HG02840 (cell line): ENCODE measurements at regions not wholly inside any gene's neighbourhood (a gene's known extent, or its start where the extent isn't known, plus 50 kb on each side); places are given as distances from the start of the nearest gene placed in this dataset.

Experiments
- ATAC-seq: cut with Tn5 transposase; IDR thresholded peaks from one replicate; pipeline ENCODE4 v1.9.1; 2021; ENCODE audit warnings: mild to moderate bottlenecking, moderate library complexity, moderate number of reproducible peaks; ENCODE audit not compliant: unreplicated experiment, low FRiP score

DNA sequence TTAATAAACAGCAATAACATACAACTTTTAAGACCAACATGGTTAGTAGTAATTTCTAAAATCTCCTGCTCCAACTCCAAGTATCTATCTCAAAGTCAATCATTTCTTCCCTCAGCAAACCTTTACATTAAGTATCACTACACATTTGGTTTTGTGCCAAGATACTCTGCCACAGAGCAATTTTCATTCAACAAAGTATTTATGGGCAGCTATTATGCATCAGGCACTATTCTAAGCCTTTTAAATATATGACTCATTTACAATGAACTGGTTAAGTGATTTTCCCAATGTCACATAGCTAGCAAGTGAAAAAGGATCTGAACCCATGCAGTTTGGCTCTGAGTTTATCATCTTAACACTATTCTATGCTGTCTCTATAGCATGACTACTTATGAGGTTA is 264.3 kb downstream of the NOL4 start:
- ATAC-seq, result no peak

DNA sequence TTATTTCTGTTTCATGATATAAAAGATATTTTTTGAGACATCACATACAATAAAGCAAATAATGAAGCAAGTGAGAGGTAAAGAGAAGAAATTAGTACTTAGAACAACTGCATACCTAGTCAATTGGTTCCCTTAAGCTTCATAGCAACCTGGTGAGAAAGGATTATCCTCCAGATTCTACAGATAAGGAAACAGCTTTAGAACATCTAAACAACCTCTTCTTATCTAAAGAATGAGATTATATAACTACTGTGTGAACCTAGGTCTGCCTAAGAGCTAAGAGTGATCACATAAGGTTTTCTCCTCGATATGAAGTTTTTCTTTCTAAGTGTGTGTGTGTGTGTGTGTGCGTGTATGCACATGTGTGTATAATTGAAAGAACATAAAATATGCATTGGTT is 265.1 kb downstream of the NOL4 start:
- no peak for ATAC-seq

DNA sequence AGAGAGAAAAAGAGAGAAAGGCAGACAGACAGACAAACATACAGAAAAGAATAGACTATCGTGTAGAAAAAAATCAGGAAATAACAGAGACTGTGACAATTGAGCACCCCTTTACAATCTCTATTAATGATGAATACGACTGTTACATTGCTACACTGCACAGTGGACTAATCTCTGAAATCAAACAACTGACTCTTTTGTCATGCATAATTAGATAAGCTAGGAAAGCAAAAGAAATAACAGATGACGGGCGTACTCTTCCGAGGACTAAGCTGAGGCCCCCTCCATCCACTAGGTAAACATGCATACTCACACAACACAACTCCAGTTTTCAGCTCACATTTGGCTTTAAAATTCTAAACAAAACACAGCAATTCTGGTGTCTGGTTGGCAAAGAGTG is 267.0 kb downstream of the NOL4 start:
- no peak for ATAC-seq

DNA sequence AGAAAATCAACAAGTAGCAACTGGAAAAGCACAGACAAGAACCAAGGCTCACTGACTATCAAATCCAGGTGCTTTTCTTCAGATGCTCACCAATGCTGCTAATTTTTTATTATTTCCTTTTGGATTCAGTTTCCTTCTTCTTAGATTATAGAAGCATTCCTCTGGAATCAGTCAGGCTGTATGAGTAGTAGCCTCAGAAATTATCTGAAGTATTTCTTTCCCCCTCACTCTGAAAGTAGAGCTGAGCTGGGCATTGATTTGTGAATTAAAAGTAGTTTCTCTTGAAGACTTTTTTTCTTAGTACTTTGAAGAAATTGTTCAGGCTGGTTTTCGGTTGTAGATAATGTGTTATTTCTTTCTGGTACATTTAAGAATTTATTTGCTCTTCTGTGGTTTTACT is 273.7 kb downstream of the NOL4 start:
- ATAC-seq, result no peak

DNA sequence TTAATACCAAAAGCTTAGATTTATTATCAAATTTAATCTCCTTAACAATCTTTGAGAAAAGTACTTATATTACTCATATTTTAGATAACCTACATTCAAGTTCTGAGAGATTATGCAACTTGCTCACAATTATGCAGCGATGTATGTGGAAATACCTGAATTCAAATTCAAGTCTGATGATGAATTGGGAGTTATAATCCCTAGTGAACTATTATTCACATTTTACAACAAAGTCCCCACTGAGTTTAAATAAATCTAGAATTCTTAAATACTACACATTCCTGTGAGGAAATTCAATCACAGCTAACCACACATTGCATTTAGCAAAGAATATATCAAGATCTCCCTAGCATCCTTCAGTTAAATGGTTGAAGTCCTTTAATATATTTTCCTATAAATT is 278.4 kb downstream of the NOL4 start:
- no peak for ATAC-seq

DNA sequence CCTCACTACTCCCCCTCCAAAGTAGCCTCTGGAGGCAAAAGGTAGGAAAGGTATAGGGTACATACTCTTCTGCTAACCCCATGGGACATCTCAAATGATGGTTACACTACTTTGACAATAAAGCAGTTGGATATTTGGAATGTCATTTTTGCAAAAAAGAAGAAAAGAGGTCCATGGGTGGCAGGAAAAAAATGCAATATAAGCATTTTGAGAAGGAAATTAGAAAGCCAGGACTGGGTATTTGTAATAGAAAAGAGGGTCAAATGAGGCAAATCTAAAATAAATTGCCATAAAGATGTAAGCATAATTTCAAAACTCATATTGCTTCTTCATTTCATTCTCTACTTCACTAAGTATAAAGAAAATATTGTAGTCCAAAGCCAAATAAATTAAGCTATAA is 280.2 kb downstream of the NOL4 start:
- no peak for ATAC-seq

DNA sequence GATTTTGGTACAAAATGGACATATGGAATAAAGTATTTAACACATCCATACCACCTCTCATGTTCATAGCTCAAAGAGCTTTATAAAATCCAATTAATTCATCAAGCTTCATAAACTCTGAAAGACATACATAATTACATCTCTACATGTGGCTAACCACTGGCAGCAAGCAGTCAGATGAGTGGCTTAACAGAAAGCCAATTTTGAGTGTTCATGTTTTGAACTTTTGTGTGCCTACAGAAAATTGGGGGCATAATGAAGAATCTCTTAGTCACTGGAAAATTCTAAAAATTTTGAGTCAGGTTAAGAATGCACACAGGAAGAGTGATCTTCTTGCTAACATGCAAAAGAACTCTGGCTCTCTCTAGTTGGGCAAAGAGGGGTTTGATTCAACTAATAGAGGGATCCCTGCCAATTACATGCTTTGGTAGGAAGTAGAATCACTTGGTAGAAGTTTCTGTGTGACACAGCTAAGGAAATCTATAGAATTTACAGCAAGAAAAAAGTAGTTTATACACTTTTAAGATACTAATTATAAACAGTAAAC is 287.4 kb downstream of the NOL4 start:
- no peak for ATAC-seq

DNA sequence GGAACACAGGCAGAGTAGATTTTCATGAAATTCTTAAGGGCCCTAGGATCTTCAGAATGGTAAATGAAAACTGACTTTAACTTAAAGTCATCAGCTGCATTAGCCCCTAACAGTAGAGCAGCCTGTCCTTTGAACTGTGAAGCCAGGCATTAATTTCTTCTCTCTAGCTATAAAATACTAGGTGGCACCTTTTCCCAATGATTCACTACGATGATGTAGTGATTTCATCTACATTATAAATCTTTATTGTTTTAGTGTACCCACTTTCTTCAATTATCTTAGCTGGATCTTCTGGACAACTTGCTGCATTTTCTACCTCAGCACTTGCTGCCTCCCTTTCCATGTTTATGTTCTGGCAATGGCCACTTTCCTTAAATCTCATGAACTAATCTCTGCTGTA is 290.5 kb downstream of the NOL4 start:
- ATAC-seq, result no peak

DNA sequence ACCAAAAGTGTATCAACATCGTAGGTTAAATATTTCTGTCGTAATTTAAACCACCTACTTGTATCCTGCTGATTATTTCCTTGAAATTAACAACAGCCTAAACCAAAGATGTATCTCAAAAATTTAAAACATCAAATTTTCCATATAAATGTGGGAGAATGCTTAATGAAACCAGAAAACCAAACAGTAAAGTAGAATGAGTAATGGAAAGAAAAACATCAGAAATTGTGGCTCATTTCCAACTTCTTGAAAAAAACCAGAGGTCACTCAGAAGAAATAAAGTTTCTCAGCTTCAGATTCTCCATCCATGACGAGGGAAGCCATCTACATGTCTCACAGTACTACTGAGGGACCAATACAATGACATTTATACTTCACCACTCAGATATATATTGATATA is 296.5 kb downstream of the NOL4 start:
- ATAC-seq, result no peak

DNA sequence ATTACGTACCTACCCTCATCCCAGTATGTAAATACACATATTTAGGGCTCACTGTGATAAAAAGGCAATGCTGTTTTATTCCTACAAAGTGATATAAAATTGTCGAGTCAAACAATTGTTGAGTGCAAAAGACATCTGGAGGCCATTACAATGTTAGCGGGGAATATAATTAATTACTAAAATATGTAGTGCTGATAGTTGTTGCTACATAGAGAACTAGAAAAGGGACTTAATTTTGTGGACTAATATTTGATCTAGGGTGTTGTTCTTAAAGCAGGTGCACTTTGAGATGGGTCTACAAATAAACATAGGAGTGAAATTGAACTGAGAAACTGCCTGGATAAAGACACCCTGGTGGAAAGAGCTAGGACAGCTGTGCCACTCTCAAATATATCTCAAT is 300.1 kb downstream of the NOL4 start:
- no peak for ATAC-seq

DNA sequence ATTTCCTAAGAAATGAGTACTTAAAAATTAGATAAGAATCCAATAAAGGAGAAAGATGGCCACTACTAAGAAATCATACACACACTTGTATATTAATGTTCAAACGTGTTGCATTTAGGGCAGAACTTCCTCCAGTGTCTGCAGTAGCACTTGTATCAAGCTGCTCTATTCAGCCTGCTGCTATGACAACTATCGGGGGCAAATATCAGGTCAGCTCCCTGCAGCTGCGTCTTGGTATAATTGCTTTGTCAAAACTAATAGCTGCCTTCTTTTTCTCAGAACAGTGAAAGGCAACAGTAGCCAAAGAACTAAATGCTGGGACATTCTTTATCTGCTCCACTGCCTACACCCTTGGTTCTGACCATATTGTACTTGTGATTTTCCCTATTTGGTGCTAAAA is 300.7 kb downstream of the NOL4 start:
- ATAC-seq, result no peak

DNA sequence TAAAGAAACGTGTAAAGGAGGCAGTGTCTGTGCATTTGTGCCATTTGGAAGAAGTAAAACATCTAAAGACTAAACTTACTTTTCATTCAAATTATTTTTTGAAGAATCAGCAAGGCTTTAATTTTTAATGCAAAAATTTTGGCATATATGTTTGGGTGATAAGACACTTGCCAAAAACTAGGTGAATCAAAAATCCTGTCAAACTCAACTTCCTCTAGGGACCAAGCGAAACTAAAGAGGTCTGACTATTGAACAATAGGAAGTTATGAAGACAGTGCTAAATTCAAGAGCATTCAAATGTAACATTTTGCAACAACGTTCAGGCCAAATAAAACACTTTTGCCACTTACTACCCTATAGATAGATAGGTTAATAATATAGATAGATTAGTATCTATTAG is 306.1 kb downstream of the NOL4 start:
- ATAC-seq, result no peak

DNA sequence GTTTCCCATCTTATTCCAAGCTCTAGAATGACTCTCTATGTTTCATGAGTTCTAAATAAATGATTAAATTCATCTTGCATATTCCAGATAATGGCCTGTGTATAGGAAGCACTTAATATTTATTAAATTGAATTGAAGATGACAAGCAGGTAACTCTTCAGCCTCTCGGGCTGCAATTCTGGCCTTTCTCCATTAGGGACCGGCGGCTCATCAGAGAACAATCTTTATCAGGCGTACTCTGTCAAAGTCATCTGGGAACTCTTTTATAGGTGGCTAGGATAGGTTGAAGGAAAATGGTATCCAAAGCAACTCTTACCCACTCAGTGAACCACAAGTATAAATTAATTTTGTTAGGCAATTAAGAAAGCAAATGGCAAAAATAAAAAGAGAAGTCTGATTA is 308.5 kb downstream of the NOL4 start:
- ATAC-seq, result no peak

DNA sequence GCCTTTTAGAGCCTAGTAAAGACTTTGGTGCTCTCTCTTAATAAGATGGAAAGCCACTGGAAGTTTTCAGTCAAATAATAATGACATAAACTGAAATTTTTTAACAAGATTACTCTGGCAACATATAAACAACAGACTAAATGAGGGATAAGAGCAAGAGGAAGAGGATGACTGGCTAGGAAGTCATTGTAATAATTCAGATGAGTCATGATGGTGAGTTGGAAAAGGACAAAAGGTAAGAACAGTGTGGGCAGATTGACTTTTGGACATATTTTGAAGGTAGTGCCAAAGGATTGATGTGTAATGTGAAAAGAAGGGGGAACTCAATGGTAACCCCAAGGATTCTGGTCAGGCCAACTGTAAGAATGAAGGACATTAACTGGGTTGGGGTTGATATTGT is 310.3 kb downstream of the NOL4 start:
- ATAC-seq, result no peak

DNA sequence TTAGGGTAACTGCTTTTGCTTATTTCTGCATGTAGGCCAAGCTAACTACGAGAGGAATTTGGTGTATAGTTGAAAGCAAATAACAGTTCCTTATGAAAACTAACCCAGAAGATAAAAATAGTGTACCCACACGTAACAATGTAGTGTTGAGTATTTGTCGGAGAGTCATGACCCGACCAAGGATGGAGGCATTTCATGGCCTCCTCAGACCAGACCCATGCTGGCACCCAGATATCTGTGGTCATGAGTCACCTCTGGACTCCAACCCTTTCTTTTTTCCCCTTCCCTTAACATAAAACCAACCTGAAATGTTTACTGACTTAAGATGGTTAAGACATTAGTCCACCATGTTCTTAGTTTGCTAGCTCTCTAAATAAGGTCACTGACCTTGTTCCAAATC is 318.7 kb downstream of the NOL4 start:
- ATAC-seq, result no peak

DNA sequence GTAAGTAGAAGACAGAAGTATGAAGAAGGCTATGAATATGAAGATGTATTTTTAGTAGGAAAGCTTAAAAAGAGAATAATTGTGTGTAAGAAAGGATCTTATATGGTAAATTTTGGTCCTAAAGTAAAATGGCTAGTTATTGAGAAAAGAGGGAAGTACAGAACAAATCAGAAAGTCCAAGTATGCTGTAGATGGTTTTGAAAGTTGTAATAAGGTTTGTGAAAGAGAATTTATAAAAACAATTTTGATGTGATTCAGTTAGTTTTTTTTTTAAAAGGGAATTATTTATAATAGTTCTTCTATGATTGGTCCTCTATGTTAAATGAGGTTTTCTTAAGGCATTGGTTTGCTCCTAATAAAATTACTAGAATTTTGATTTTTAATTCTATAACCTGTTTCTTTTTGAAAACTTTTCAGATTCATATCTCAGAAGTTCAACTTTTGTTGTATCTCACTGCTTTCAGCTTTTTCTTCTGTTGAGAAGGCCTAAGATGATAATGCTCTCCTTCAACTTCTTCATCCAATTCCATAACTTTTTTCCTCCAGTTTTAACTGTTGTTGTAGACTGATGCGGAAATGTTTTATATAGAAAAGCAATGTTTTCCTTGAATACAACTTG is 322.7 kb downstream of the NOL4 start:
- ATAC-seq, result no peak

DNA sequence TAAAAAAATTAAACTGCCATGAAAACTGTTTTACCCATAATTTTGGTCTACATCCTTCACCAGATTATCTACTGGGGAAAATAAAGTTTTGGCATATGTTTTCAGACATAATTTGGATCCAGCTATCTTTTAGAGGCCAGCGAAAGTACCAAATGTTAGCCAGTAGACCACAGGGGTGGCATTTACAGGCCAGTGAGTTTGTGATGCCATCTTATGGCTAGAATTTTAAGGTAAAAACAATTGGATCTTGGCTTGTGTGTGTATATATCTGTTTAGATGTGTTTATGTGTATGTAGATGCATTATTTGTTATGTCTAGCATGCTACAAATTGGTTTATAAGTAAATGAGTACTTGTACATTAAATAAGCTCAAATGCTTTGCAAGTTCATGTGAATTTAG is 322.6 kb downstream of the ASXL3 start:
- no peak for ATAC-seq

DNA sequence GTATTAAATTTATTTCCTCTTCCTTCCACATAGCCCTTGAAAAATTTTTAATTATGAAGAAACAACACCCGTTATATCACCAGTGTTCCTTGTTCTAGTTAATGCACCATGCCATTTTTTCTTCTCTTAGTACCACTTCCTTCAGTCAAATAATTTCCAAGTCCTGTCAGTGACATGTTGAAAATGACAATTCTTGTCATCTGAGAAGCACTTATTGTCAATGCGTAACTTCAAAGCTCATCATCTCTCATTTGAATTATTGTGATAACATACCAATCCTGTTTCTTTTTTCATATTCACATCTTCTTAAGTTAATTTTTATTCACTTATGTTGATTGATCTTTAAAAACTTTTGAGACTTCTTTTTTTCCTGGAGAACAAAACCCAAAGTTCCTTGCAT is 320.4 kb downstream of the ASXL3 start:
- ATAC-seq, result no peak

DNA sequence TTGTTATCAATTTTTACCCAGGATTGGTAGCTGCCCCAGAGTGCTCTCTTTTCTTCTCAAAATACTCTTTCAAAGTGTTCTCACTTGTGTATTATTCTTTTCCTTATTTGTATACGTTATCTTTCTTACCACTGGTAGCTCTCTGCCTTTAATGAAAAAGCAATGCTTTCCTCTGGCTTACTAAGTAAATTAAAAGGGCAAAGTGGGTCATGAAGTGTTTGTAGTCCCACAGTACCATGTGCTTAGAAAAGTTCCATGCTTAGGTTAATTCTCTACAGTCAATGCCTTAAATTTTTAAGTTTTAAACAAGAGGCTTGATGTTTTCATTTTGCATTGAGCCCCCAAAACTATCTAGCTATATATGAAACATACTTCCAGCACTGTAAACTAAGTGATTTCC is 300.2 kb downstream of the ASXL3 start:
- ATAC-seq, result no peak

DNA sequence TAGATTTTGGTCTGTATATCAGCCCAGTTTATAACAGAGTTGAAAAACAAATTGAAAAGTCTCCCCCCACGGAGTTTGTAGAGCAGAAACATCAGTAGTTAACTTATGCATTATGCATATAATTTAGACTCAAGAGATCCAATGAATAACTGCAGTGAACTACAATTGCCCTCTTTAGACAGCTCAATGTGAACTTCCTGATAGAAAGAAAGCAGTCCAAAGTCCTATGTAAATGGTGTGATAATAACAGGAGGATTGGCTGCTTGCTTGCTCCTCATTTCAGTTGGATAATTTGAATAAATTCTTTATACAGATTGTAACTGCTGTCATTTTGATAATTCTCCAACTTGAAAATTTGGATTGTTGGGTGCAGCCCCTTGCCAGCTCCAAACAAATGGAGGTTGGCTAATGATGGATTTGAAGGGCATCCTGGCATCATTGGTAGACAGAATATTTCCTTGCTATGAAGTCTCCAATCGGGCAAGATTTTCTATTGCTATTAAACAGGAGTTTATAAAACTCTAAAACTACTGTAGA is 297.1 kb downstream of the ASXL3 start:
- no peak for ATAC-seq

DNA sequence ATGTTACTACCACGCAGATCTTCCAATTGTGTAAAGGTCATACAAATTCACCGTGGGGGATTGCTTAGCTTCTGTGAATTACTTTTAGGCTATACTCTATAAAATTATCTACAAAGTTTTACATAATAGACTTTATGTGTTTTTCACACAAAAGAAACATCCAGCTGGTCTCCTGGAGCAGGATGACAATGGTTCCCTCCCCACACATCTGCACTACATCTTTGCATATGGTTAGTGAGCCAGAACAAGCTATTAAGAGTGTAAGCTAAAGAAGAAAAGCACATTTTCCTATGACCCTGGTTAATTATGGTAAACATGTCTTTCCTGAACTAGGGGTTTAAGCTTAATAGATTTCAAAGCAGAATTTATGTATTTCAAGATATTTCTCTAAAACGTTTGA is 295.1 kb downstream of the ASXL3 start:
- ATAC-seq, result no peak

DNA sequence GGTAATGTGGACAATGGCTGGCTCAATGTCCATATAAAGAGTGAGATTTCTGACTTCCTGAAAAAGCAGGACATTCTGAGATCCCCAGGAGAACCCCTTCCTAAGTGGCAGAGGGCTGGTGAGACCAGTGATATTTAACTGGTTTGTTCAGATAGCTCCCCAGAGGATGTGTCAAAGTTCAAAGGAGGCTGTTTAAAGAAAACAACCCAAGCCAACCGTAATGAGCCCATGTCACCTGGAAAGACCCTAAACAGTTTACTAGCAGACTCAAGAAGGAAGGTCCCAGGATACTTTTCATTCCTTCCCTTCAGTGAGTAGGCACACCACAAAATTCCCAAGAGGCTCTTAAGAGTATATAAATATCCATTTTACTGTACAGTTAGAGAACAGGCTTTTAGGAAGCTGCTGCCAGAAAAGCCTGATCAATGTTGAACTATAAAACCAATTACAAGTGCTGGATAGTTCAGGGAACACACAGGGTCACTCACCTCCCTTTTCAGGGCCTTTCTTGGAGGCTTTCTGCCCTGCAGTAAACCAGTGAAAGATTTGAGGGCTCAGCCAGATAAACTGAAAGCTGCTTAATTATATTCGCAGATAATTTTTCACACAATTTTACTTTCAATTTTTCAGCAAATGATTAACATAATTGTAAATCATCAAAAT is 293.5 kb downstream of the ASXL3 start:
- no peak for ATAC-seq
